ENCODE measurements at regions not wholly inside any gene's neighbourhood (a gene's known extent, or its start where the extent isn't known, plus 50 kb on each side); places are given as distances from the start of the nearest gene placed in this dataset.

DNA sequence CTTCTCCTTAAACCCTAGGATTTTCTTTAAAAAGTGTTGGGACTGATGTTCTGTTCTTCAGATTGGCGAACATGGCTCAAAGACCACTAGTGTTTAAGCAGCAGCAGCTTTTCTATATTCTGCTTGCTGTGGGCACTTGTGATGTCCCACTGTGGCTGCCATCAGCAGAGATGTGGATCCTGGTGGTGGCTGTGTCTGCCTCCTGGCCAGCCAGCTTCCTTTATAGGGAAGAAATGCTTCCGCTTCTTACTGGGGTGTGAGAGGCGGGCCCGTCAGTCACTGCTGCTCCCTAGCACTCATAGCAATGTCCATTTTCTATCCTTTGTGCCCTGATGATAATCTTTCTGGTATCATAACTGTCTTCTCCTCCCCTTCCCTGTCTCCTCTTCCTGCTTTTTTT, 66.7 kb upstream of the ESR1 start:
- Mint-ChIP-seq H3K27ac (ENCODE audit: unreplicated experiment) (no peak overlapping the region), H3K36me3 (ENCODE audit: insufficient read depth, unreplicated experiment) (no peaks in the 10 kb centered on the region), H3K4me1 (ENCODE audit: low read depth, unreplicated experiment) (no peaks in the 10 kb centered on the region), H3K4me3 (ENCODE audit: low read depth, unreplicated experiment) (no peak overlapping the region), H3K9me3 (ENCODE audit: low read depth, unreplicated experiment) (peaks cover 1% of the 10 kb centered on the region), H3K27me3 (ENCODE audit: unreplicated experiment) (peaks cover 15% of the 10 kb centered on the region)
- DNase-seq = no peak
- TF ChIP-seq, protein P1, sequence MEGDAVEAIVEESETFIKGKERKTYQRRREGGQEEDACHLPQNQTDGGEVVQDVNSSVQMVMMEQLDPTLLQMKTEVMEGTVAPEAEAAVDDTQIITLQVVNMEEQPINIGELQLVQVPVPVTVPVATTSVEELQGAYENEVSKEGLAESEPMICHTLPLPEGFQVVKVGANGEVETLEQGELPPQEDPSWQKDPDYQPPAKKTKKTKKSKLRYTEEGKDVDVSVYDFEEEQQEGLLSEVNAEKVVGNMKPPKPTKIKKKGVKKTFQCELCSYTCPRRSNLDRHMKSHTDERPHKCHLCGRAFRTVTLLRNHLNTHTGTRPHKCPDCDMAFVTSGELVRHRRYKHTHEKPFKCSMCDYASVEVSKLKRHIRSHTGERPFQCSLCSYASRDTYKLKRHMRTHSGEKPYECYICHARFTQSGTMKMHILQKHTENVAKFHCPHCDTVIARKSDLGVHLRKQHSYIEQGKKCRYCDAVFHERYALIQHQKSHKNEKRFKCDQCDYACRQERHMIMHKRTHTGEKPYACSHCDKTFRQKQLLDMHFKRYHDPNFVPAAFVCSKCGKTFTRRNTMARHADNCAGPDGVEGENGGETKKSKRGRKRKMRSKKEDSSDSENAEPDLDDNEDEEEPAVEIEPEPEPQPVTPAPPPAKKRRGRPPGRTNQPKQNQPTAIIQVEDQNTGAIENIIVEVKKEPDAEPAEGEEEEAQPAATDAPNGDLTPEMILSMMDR (IDR thresholded peaks at IDR 0.05; ENCODE audit: unreplicated experiment) = no peak
- intact Hi-C loops (cut with micrococcal nuclease; ENCODE audit: unreplicated experiment) = no loop called here
- CTCF ChIA-PET = no interaction called here
- BruUV-seq (replicated peaks) = no TSS peak

GRCh38 chr6:151747896-151748295, 59.6 kb upstream of the ESR1 start:
- BruUV-seq (replicated peaks) = no TSS peak
- TF ChIP-seq, protein P1 (IDR thresholded peaks at IDR 0.05; ENCODE audit: unreplicated experiment) = no peak
- CTCF ChIA-PET = no interaction called here

DNA sequence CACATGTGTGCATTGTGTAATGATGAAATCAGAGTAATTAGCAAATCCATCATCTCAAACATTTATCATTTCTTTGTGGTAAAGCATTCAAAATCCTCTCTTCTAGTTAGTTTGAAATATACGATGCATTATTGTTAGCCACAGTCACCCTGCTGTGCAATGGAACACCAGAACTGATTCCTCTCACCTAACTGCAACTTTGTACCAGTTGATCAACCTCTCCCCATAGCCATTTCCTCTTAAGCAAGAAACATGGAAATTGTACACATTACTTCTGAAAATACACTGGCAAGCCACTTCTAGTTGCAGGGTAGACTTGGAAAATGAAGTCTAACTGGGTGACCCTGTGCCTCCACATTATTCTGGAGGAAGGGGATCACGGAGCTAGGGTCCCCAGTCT, 58.1 kb upstream of the ESR1 start:
- Mint-ChIP-seq H3K27ac (ENCODE audit: unreplicated experiment) (no peak overlapping the region), H3K4me3 (ENCODE audit: low read depth, unreplicated experiment) (no peak overlapping the region), H3K4me1 (ENCODE audit: low read depth, unreplicated experiment) (no peaks in the 10 kb centered on the region), H3K36me3 (ENCODE audit: insufficient read depth, unreplicated experiment) (no peaks in the 10 kb centered on the region), H3K27me3 (ENCODE audit: unreplicated experiment) (no peaks in the 10 kb centered on the region), H3K9me3 (ENCODE audit: low read depth, unreplicated experiment) (peaks cover 2% of the 10 kb centered on the region)
- DNase-seq = no peak
- intact Hi-C loops (cut with micrococcal nuclease; ENCODE audit: unreplicated experiment) = no loop called here
- TF ChIP-seq, protein P1 (IDR thresholded peaks at IDR 0.05; ENCODE audit: unreplicated experiment) = no peak
- no TSS peak for BruUV-seq (replicated peaks)
- CTCF ChIA-PET = no interaction called here

More at GRCh38 chr6:151747896-151748295, 59.6 kb upstream of the ESR1 start:
- intact Hi-C loops (cut with micrococcal nuclease; ENCODE audit: unreplicated experiment) = no loop called here
- no peaks in the 10 kb centered on the region for H3K27me3 Mint-ChIP-seq (ENCODE audit: unreplicated experiment)
- H3K27ac Mint-ChIP-seq (ENCODE audit: unreplicated experiment) = no peak overlapping the region
- no peaks in the 10 kb centered on the region for H3K4me1 Mint-ChIP-seq (ENCODE audit: low read depth, unreplicated experiment)
- no peak for DNase-seq
- H3K9me3 Mint-ChIP-seq (ENCODE audit: low read depth, unreplicated experiment) = peaks cover 2% of the 10 kb centered on the region
- no peak overlapping the region for H3K4me3 Mint-ChIP-seq (ENCODE audit: low read depth, unreplicated experiment)
- no peaks in the 10 kb centered on the region for H3K36me3 Mint-ChIP-seq (ENCODE audit: insufficient read depth, unreplicated experiment)

GRCh38 chr6:151753581-151753980, 53.9 kb upstream of the ESR1 start:
- H3K36me3 Mint-ChIP-seq (ENCODE audit: insufficient read depth, unreplicated experiment) = no peaks in the 10 kb centered on the region
- DNase-seq = no peak
- BruUV-seq (replicated peaks) = no TSS peak
- CTCF ChIA-PET = no interaction called here
- TF ChIP-seq, protein P1 (IDR thresholded peaks at IDR 0.05; ENCODE audit: unreplicated experiment) = no peak
- intact Hi-C loops (cut with micrococcal nuclease; ENCODE audit: unreplicated experiment) = no loop called here
- peaks cover 2% of the 10 kb centered on the region for H3K9me3 Mint-ChIP-seq (ENCODE audit: low read depth, unreplicated experiment)
- H3K4me3 Mint-ChIP-seq (ENCODE audit: low read depth, unreplicated experiment) = no peak overlapping the region
- H3K4me1 Mint-ChIP-seq (ENCODE audit: low read depth, unreplicated experiment) = no peaks in the 10 kb centered on the region
- no peak overlapping the region for H3K27ac Mint-ChIP-seq (ENCODE audit: unreplicated experiment)
- H3K27me3 Mint-ChIP-seq (ENCODE audit: unreplicated experiment) = no peaks in the 10 kb centered on the region

Measured in Calu3 (cell line).